ENCODE measurements at regions not wholly inside any gene's neighbourhood (a gene's known extent, or its start where the extent isn't known, plus 50 kb on each side); places are given as distances from the start of the nearest gene placed in this dataset.

DNA sequence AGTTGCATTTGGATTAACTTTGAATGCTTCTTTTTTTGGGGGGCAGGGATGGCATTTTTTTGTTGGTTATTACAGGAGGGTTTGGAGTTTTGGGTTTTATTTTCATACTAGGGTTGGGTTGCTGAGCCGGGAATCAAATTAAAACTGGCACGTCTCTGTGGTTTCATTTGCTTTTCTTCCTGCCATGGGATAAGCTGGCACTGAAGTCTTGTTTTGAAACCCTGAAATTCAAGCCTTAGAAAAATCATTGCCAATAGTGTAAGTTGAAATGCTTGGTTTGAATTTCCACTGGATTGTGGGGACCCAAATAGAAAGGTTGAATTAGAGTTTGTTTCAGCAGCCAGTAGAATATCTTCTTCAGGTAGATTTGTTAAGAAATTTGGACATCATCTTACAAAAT lies 193.1 kb upstream of the DCBLD2 start:
- H3K27me3 ChIP-seq (ENCODE audit: insufficient read depth, low read length) = no peaks in the 10 kb centered on the region
- H3K4me1 ChIP-seq (ENCODE audit: control insufficient read depth, insufficient read depth, low read length, unreplicated experiment) = no peaks in the 10 kb centered on the region
- no peak overlapping the region for H3K27ac ChIP-seq (ENCODE audit: low read depth, low read length)
- no peaks in the 10 kb centered on the region for H3K79me2 ChIP-seq (ENCODE audit: control insufficient read depth, insufficient read depth, low read length, unreplicated experiment)
- H3K36me3 ChIP-seq (ENCODE audit: insufficient read depth, low read length) = no peaks in the 10 kb centered on the region
- no peak overlapping the region; the same call in 1 of the 2 replicates for H3K4me3 ChIP-seq (ENCODE audit: low read depth, low read length)
- H2AFZ ChIP-seq (ENCODE audit: low read length, unreplicated experiment) = peak overlapping the region; percentile 18

- Histone ChIP-seq H3K4me3 (ENCODE audit: low read depth, low read length) (no peak overlapping the region), H3K79me2 (ENCODE audit: control insufficient read depth, insufficient read depth, low read length, unreplicated experiment) (no peaks in the 10 kb centered on the region), H2AFZ (ENCODE audit: low read length, unreplicated experiment) (no peak overlapping the region), H3K27ac (ENCODE audit: low read depth, low read length) (no peak overlapping the region), H3K4me1 (ENCODE audit: control insufficient read depth, insufficient read depth, low read length, unreplicated experiment) (no peaks in the 10 kb centered on the region), H3K27me3 (ENCODE audit: insufficient read depth, low read length) (no peaks in the 10 kb centered on the region), H3K36me3 (ENCODE audit: insufficient read depth, low read length) (no peaks in the 10 kb centered on the region)
Observed at GRCh38 chr3:99087277-99087676, 185.8 kb upstream of the DCBLD2 start.

- Histone ChIP-seq H3K36me3 (ENCODE audit: insufficient read depth, low read length) (no peaks in the 10 kb centered on the region), H3K4me1 (ENCODE audit: control insufficient read depth, insufficient read depth, low read length, unreplicated experiment) (no peaks in the 10 kb centered on the region), H3K79me2 (ENCODE audit: control insufficient read depth, insufficient read depth, low read length, unreplicated experiment) (no peaks in the 10 kb centered on the region), H3K27ac (ENCODE audit: low read depth, low read length) (no peak overlapping the region), H3K27me3 (ENCODE audit: insufficient read depth, low read length) (no peaks in the 10 kb centered on the region), H2AFZ (ENCODE audit: low read length, unreplicated experiment) (no peak overlapping the region), H3K4me3 (ENCODE audit: low read depth, low read length) (no peak overlapping the region)
Observed at GRCh38 chr3:99084826-99085225, 183.3 kb upstream of the DCBLD2 start.

DNA sequence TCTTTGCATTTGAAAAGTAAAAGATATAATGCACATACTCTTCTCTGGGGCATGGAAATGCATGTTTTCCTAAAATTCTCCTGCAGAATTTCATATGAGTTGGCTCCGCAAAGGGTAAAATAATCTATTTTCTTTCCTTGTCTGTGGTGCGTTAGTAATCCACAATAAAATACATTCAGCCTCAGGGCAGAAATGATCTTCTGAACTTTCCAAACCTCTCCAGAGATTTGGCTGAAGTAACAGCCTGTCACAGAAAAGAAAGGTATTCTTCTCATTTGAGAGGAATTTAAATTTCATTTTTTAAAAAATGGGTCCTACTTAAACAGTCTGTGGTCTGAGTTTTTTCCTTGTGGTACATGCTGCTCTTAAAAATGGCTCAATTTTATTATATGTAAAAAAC lies 182.7 kb upstream of the DCBLD2 start:
- Histone ChIP-seq H3K36me3 (ENCODE audit: insufficient read depth, low read length) (no peaks in the 10 kb centered on the region), H3K4me3 (ENCODE audit: low read depth, low read length) (no peak overlapping the region), H3K27ac (ENCODE audit: low read depth, low read length) (no peak overlapping the region)

DNA sequence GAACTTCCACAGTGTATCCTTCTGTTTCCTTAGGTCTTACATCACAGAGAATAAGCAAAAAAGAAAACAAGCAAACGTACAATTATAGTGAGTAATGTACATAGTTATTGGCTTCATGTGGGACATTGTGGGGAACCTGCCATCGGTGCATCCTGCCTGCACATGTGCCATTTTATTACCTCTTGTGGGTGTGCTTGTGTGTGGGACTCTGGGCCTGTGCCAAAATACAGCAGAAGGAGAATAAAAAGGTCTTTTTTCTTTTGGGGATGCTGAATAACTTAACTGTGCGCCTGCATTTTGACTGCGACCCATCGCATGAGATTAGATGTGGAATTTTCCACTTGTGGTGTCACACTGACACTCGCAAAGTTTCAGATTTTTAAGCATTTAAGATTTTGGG lies 169.6 kb upstream of the DCBLD2 start:
- Histone ChIP-seq H3K4me1 (ENCODE audit: control insufficient read depth, insufficient read depth, low read length, unreplicated experiment) (no peaks in the 10 kb centered on the region), H3K4me3 (ENCODE audit: low read depth, low read length) (no peak overlapping the region)

More for the DNA sequence above, 182.7 kb upstream of the DCBLD2 start:
- Histone ChIP-seq H2AFZ (ENCODE audit: low read length, unreplicated experiment) (no peak overlapping the region), H3K79me2 (ENCODE audit: control insufficient read depth, insufficient read depth, low read length, unreplicated experiment) (no peaks in the 10 kb centered on the region), H3K27me3 (ENCODE audit: insufficient read depth, low read length) (no peaks in the 10 kb centered on the region), H3K4me1 (ENCODE audit: control insufficient read depth, insufficient read depth, low read length, unreplicated experiment) (no peaks in the 10 kb centered on the region)

DNA sequence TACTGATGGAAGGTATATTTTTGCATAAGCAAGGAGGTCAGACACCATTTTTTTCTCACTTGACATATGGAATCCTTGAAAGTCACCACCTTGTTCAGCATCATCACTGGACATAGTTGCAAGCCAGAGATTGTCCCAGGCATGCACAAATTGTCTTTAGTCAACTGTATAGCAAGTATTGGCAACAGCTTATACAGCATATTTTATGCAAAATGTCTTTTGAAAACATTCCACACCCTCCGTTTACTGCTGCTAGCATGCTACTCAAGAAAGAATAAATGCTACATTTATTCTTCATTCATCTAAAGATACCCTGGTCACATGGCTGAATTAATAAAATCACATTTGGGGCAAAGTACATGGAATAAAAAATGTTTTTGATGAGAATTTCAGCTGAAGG lies 168.5 kb upstream of the DCBLD2 start:
- no peaks in the 10 kb centered on the region; the same call in 1 of the 2 replicates for H3K27me3 ChIP-seq (ENCODE audit: insufficient read depth, low read length)
- no peak overlapping the region for H2AFZ ChIP-seq (ENCODE audit: low read length, unreplicated experiment)
- H3K36me3 ChIP-seq (ENCODE audit: insufficient read depth, low read length) = no peaks in the 10 kb centered on the region
- no peaks in the 10 kb centered on the region for H3K4me1 ChIP-seq (ENCODE audit: control insufficient read depth, insufficient read depth, low read length, unreplicated experiment)
- no peak overlapping the region for H3K4me3 ChIP-seq (ENCODE audit: low read depth, low read length)
- H3K27ac ChIP-seq (ENCODE audit: low read depth, low read length) = no peak overlapping the region
- H3K79me2 ChIP-seq (ENCODE audit: control insufficient read depth, insufficient read depth, low read length, unreplicated experiment) = no peaks in the 10 kb centered on the region

More for the DNA sequence above, 169.6 kb upstream of the DCBLD2 start:
- Histone ChIP-seq H3K27me3 (ENCODE audit: insufficient read depth, low read length) (no peaks in the 10 kb centered on the region), H3K79me2 (ENCODE audit: control insufficient read depth, insufficient read depth, low read length, unreplicated experiment) (no peaks in the 10 kb centered on the region), H3K36me3 (ENCODE audit: insufficient read depth, low read length) (no peaks in the 10 kb centered on the region), H2AFZ (ENCODE audit: low read length, unreplicated experiment) (no peak overlapping the region), H3K27ac (ENCODE audit: low read depth, low read length) (no peak overlapping the region)

DNA sequence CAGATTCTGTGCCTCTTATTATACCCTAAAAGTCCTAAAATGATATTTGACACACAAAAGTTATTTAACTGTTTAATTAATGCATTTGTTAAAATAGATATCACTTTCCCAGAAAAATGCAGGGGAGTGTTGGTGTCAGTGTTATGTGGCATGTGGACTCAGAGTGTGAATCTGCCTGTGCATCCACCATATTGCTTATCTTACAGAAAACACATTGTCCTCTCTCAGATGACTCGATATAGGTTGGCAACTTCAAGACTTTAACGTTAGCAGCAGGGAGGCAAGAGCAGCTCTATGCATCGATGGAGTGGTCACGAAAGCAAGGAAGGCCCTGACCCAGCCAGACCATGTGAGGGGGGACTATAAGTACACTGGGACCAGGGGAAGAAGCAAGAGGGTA lies 165.4 kb upstream of the DCBLD2 start:
- H3K36me3 ChIP-seq (ENCODE audit: insufficient read depth, low read length) = no peaks in the 10 kb centered on the region
- no peak overlapping the region for H3K27ac ChIP-seq (ENCODE audit: low read depth, low read length)
- H3K4me1 ChIP-seq (ENCODE audit: control insufficient read depth, insufficient read depth, low read length, unreplicated experiment) = no peaks in the 10 kb centered on the region
- H3K79me2 ChIP-seq (ENCODE audit: control insufficient read depth, insufficient read depth, low read length, unreplicated experiment) = no peaks in the 10 kb centered on the region
- H2AFZ ChIP-seq (ENCODE audit: low read length, unreplicated experiment) = no peak overlapping the region
- no peaks in the 10 kb centered on the region; the same call in 1 of the 2 replicates for H3K27me3 ChIP-seq (ENCODE audit: insufficient read depth, low read length)
- H3K4me3 ChIP-seq (ENCODE audit: low read depth, low read length) = no peak overlapping the region

GRCh38 chr3:99049164-99049563 lies 147.7 kb upstream of the DCBLD2 start:
- Histone ChIP-seq H3K27me3 (ENCODE audit: insufficient read depth, low read length) (no peaks in the 10 kb centered on the region), H3K79me2 (ENCODE audit: control insufficient read depth, insufficient read depth, low read length, unreplicated experiment) (no peaks in the 10 kb centered on the region), H3K27ac (ENCODE audit: low read depth, low read length) (no peak overlapping the region), H3K4me3 (ENCODE audit: low read depth, low read length) (no peak overlapping the region), H2AFZ (ENCODE audit: low read length, unreplicated experiment) (no peak overlapping the region), H3K4me1 (ENCODE audit: control insufficient read depth, insufficient read depth, low read length, unreplicated experiment) (no peaks in the 10 kb centered on the region), H3K36me3 (ENCODE audit: insufficient read depth, low read length) (no peaks in the 10 kb centered on the region)

DNA sequence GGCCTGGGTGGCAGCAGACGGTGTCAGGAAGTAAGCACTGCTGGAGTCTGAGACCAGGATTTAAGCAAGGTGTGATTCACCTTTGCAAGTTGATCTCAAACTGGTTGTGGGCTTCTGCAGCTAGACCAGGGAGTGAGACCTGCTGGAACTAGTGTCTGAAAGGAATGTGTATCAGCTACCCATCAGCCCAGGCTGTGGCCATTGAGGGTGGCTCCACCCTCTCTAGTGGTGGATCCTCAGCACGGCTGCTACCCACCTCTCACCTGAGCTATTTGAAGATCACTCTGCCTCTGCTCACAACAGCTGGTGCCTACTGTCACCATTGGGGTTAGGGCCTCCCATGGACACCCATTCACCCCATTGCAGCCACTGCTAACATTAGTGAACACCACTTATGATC lies 140.3 kb upstream of the DCBLD2 start:
- Histone ChIP-seq H3K79me2 (ENCODE audit: control insufficient read depth, insufficient read depth, low read length, unreplicated experiment) (no peaks in the 10 kb centered on the region), H2AFZ (ENCODE audit: low read length, unreplicated experiment) (no peak overlapping the region), H3K4me1 (ENCODE audit: control insufficient read depth, insufficient read depth, low read length, unreplicated experiment) (no peaks in the 10 kb centered on the region), H3K27me3 (ENCODE audit: insufficient read depth, low read length) (no peaks in the 10 kb centered on the region), H3K4me3 (ENCODE audit: low read depth, low read length) (no peak overlapping the region), H3K27ac (ENCODE audit: low read depth, low read length) (no peak overlapping the region), H3K36me3 (ENCODE audit: insufficient read depth, low read length) (no peaks in the 10 kb centered on the region)

GRCh38 chr3:99031778-99032177 lies 130.3 kb upstream of the DCBLD2 start:
- Histone ChIP-seq H3K79me2 (ENCODE audit: control insufficient read depth, insufficient read depth, low read length, unreplicated experiment) (no peaks in the 10 kb centered on the region), H3K4me1 (ENCODE audit: control insufficient read depth, insufficient read depth, low read length, unreplicated experiment) (no peaks in the 10 kb centered on the region), H3K4me3 (ENCODE audit: low read depth, low read length) (no peak overlapping the region), H3K27ac (ENCODE audit: low read depth, low read length) (no peak overlapping the region), H3K27me3 (ENCODE audit: insufficient read depth, low read length) (no peaks in the 10 kb centered on the region), H2AFZ (ENCODE audit: low read length, unreplicated experiment) (no peak overlapping the region), H3K36me3 (ENCODE audit: insufficient read depth, low read length) (no peaks in the 10 kb centered on the region)

DNA sequence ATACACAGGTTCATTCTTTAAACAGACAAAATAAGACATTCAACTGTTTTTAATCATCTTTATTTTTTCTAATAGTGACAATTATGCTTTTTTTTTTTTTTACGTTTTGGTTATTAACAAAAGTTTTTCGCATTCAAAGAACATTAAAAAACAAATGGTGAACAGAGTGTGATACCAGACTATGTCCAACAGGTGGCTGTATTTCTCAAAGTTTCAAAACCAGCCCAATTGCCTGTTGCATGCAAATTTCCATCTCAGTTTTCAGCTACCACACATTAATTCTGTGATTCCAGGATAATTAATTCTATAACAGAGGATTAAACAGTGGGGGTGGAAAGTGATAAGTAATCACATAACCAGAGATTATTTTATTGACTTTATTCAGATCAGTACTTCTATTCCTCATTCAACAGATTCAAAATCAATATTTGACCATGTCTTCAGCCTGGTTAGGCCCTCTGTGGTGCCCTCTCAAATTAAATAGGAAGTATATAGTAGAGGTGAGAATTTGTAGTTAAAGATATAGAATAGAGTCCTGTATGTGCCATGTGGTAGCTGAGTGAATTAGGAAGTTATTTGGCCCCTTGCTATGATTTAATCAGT lies 122.2 kb upstream of the DCBLD2 start:
- Histone ChIP-seq H3K79me2 (ENCODE audit: control insufficient read depth, insufficient read depth, low read length, unreplicated experiment) (no peaks in the 10 kb centered on the region), H3K27ac (ENCODE audit: low read depth, low read length) (no peak overlapping the region), H3K4me3 (ENCODE audit: low read depth, low read length) (no peak overlapping the region), H3K27me3 (ENCODE audit: insufficient read depth, low read length) (no peaks in the 10 kb centered on the region), H2AFZ (ENCODE audit: low read length, unreplicated experiment) (no peak overlapping the region), H3K4me1 (ENCODE audit: control insufficient read depth, insufficient read depth, low read length, unreplicated experiment) (no peaks in the 10 kb centered on the region), H3K36me3 (ENCODE audit: insufficient read depth, low read length) (no peaks in the 10 kb centered on the region)
